ENCODE measurements at regions not wholly inside any gene's neighbourhood (a gene's known extent, or its start where the extent isn't known, plus 50 kb on each side); places are given as distances from the start of the nearest gene placed in this dataset.

DNA sequence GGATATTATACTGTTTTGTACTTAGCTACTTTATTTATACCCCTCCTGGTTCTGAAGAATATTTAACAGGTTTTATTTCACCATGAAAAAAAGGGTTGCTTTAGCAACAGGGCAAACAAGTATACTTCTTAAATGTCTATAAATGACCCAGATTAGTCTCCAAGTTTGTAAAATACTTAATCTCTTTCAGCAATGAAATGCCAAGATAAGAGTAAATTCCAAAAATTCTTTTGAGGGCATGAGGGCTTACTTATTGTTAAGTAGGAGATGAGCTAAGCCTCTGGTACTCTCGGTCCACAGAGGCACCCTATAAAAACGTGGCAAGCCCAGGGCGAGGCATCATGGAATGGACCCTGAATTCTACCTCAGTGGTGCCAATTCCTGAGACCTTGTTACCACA is 264.8 kb upstream of the NSMCE3 start:
- DNase-seq (ENCODE audit: extremely low read depth, low read depth) = no peak
- H3K4me3 ChIP-seq (replicated peaks; ENCODE audit: low read depth, low read length) = no peak overlapping the region
- TF ChIP-seq, protein P1, sequence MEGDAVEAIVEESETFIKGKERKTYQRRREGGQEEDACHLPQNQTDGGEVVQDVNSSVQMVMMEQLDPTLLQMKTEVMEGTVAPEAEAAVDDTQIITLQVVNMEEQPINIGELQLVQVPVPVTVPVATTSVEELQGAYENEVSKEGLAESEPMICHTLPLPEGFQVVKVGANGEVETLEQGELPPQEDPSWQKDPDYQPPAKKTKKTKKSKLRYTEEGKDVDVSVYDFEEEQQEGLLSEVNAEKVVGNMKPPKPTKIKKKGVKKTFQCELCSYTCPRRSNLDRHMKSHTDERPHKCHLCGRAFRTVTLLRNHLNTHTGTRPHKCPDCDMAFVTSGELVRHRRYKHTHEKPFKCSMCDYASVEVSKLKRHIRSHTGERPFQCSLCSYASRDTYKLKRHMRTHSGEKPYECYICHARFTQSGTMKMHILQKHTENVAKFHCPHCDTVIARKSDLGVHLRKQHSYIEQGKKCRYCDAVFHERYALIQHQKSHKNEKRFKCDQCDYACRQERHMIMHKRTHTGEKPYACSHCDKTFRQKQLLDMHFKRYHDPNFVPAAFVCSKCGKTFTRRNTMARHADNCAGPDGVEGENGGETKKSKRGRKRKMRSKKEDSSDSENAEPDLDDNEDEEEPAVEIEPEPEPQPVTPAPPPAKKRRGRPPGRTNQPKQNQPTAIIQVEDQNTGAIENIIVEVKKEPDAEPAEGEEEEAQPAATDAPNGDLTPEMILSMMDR (IDR thresholded peaks at IDR 0.05; ENCODE audit: low read depth, low read length, missing control alignments) = no peak

DNA sequence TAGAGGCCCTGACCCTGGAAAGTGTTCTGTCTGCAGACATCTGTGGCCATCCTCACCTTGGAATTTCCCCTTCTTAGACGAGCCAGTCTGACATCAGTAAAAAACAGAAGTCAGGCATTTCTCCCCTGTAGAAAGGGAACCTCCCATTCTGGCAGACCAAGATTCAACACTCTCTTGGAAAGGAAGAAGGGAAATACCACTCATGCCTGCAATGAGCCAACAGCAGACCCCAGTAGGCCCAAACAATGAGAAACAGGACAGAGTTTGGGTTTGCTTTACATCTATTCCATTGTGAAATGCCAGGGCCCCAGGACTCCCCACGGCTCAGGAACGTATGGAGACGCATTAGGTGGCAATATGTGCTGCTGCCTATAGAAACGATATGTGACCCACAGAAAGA is 264.0 kb upstream of the NSMCE3 start:
- TF ChIP-seq, protein P1 (IDR thresholded peaks at IDR 0.05; ENCODE audit: low read depth, low read length, missing control alignments) = no peak
- DNase-seq (ENCODE audit: extremely low read depth, low read depth) = no peak
- H3K4me3 ChIP-seq (replicated peaks; ENCODE audit: low read depth, low read length) = no peak overlapping the region

DNA sequence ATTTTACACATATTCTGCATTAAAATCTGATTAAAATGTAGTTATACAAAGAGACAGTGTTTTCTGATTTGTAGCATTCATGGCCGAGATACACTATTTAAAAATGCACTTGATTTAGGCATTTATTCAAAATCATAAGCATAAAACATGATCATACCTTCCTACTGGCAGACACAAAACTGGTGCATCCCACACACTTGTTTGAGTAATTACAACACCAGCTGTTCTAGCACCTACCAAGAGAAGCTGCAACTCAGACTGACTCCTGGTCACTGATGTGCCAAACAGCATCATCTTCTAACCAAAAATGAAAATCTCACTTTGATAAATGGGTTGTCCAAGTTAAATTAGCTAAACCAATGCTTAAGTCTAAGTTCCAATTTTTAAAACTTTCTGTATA is 262.7 kb upstream of the NSMCE3 start:
- no peak overlapping the region for H3K4me3 ChIP-seq (replicated peaks; ENCODE audit: low read depth, low read length)
- TF ChIP-seq, protein P1 (IDR thresholded peaks at IDR 0.05; ENCODE audit: low read depth, low read length, missing control alignments) = no peak
- no peak for DNase-seq (ENCODE audit: extremely low read depth, low read depth)

DNA sequence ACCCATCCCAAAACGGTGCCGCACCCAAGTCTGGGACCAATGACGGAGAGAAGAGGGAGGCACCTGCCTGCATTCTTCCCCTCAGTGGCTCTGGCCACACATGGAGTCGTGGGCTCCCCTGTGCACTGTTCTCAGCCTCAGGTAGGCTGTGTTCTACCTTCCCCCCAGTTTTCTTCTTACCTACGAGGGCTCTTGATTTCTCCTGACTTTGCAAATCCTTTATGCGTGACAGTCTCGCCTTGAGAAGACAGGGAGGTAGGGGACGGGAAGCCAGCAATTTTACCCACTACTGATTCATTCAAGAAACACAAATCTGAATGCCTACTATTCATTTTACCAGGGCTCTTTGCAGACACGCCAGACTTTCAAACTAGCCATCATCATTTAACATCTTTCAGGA is 261.3 kb upstream of the NSMCE3 start:
- no peak overlapping the region for H3K4me3 ChIP-seq (replicated peaks; ENCODE audit: low read depth, low read length)
- TF ChIP-seq, protein P1 (IDR thresholded peaks at IDR 0.05; ENCODE audit: low read depth, low read length, missing control alignments) = no peak
- no peak for DNase-seq (ENCODE audit: extremely low read depth, low read depth)

DNA sequence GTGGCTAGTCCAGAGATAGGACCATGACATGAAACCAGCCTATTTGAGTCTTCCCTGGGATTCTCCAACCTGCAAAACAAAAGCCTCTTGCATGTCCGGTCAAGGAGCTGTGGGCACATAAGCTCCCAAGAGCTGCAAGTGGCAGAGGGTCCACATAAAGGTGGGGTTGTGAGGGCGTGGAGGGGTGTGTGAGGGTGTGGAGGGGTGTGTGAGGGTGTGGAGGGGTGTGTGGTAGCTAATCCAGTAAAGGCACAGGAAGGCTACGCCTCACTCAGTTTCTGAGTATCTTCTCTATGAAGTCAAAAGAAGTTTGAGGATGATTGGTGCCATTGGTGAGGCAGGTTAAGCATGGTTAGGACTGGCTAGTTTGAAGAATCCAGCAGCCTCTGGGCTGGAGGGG is 259.4 kb upstream of the NSMCE3 start:
- H3K4me3 ChIP-seq (replicated peaks; ENCODE audit: low read depth, low read length) = no peak overlapping the region
- DNase-seq (ENCODE audit: extremely low read depth, low read depth) = no peak
- TF ChIP-seq, protein P1 (IDR thresholded peaks at IDR 0.05; ENCODE audit: low read depth, low read length, missing control alignments) = no peak

DNA sequence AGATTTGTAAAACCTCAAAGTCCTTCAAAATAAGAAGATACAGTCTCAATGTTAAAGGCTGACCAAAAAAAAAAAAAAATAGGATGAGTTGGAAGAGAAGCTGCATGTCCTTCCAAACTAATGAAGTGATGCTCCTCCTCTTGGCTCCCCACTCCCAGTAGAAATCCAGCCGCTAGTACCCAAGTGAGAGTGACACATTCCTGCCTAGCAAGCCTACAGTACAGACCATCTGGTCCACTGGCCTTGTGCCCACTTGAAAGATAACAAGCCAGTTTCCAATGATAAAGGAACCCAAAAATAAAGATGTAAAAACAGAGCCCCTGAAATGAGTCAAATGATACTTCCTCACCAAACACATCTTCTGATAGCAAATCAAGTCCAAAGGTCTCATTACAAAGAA is 258.7 kb upstream of the NSMCE3 start:
- no peak for DNase-seq (ENCODE audit: extremely low read depth, low read depth)
- TF ChIP-seq, protein P1 (IDR thresholded peaks at IDR 0.05; ENCODE audit: low read depth, low read length, missing control alignments) = no peak
- H3K4me3 ChIP-seq (replicated peaks; ENCODE audit: low read depth, low read length) = no peak overlapping the region

DNA sequence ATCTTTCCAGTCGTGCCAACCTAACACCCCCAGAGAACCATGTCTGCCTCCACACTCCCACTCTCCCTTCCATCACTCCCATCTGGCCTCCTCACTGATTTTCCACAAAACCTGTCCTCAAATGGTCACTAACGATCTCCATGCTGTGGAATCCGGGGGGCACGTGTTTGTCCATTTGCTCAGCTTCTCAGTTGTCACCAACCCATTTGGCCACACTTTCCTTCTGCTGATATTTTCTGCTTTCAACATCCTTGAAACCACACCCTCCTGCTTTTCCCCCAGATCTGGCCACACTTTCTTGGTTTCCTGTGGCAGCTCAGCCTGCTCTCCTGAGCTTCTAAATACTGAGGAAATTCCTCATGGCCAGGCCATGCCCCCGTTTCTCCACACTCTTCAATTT is 257.2 kb upstream of the NSMCE3 start:
- TF ChIP-seq, protein P1 (IDR thresholded peaks at IDR 0.05; ENCODE audit: low read depth, low read length, missing control alignments) = no peak
- no peak for DNase-seq (ENCODE audit: extremely low read depth, low read depth)
- H3K4me3 ChIP-seq (replicated peaks; ENCODE audit: low read depth, low read length) = no peak overlapping the region
